HG02759 (cell line): ENCODE measurements at regions not wholly inside any gene's neighbourhood (a gene's known extent, or its start where the extent isn't known, plus 50 kb on each side); places are given as distances from the start of the nearest gene placed in this dataset.

Experiments used
- ATAC-seq: cut with Tn5 transposase; IDR thresholded peaks from one replicate; pipeline ENCODE4 v1.9.1; 2021; ENCODE audit warnings: mild to moderate bottlenecking, moderate library complexity; ENCODE audit not compliant: unreplicated experiment

- ATAC-seq, result no peak
These were observed 305.8 kb downstream of the CDH26 start for GRCh38 chr20:60263725-60264709.

GRCh38 chr20:60266177-60266823 is 308.1 kb downstream of the CDH26 start:
- no peak for ATAC-seq

- no peak for ATAC-seq
These were observed 310.3 kb downstream of the CDH26 start for GRCh38 chr20:60268491-60268890.

DNA sequence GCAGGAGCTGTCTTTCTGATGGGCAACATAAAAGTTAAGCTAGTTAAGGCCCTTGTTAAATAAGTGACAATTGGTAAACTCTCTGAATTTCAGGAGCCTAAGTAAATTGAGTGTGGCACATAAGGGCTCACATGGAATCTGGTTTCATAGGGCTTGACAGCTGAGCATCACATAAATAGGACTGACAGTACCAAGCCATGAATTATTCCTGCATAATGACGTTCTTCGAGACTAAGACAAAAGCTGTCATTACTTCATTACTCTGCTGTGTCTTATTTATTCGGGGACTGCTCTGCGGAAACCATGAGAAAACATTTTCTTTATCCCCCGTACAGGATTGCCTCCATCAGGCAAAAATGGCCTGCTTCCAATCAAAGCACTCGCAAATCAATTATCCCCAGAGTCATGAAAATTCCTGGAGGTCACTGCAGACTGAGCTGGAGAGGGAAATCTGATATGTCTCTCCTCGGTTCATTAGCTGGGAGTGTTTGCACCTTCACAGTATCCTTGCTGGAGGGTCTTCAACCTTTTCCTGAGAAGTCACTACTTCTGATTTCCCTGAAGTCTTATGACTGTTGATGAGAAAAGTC is 311.4 kb downstream of the CDH26 start:
- no peak for ATAC-seq

DNA sequence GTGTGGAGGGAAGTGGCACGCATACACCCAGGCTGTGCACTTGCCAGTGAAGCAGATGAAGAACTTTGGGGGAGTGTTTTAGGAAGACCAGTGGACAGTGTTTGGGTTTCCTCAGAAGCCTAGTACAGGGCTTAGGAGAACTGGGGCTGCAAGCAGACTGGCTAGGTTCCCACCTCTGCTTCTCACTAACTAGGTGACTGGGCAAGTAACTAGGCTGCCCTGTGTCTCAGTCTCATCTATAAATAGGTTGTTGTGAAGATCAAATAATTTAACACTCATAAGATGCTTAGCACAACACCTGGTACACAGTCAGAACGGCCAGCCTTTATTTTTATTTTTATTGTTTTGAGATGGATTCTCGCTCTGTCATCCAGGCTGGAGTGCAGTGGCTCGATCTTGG is 312.1 kb downstream of the CDH26 start:
- ATAC-seq, result no peak

- no peak for ATAC-seq
These were observed 313.4 kb downstream of the CDH26 start for GRCh38 chr20:60271597-60271996.

DNA sequence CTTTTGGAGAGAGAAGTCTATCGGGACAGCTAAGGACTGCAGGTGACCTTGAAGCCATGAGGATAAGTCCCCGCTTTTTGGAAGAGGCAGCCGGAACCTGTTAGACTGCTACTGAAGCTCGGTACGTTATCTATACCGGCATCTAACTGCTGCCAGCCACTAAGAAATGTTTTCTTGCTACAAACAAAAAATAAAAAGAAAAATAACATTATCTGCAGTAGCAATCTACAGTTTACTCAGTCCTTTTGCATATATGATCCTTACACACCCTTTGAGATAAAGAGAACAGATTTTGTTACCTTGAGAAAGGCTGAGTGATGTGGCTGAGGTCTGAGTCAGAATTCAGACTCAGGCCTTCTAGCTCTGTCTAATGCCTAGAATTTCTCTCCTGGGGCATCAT is 314.6 kb downstream of the CDH26 start:
- no peak for ATAC-seq

- no peak for ATAC-seq
These were observed 316.5 kb downstream of the CDH26 start for GRCh38 chr20:60274717-60275116.

GRCh38 chr20:60281295-60281694 is 323.1 kb downstream of the CDH26 start:
- no peak for ATAC-seq

DNA sequence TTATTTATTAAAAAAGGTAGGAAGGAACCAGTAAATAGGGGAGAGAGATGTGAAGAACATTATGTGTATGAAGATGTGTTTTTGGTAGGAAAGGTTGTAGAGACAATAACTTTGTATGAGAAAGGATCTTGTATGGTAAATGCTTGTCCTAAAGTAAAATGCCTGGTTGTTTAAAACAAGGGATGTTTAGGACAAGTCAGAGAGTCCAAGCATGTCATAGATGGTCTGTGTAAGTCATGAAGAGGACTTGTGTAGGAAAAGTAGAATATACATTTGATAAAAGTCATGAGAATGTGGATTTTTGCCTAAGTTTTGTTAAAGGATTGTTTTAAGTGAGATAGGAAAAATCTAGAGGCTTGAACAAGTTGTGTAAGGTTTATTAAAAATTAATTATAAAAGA is 325.1 kb downstream of the CDH26 start:
- no peak for ATAC-seq

GRCh38 chr20:60286764-60287163 is 328.5 kb downstream of the CDH26 start:
- no peak for ATAC-seq

DNA sequence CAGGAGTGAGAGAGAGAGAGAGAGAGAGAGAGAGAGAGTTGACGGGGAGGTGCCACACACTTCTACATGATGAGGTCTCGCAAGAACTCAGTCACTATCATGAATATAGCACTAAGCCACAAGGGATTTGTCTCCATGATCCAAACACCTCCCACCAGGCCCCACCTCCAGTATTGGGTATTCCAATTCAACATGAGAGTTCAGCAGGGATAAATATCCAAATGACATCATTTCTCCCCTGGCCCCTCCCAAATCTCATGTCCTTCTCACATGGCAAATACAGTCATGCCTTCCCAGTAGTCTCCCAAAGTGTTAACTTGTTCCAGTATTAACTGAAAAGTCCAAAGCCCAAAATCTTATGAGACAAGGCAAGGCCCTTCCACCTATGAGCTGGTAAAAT is 330.7 kb downstream of the CDH26 start:
- ATAC-seq, result no peak

GRCh38 chr20:60292001-60292520 is 333.8 kb downstream of the CDH26 start:
- ATAC-seq, result no peak

- ATAC-seq, result no peak
These were observed 336.4 kb downstream of the CDH26 start for GRCh38 chr20:60294632-60295031.

- ATAC-seq, result no peak
These were observed 337.0 kb downstream of the CDH26 start for GRCh38 chr20:60295214-60295613.

DNA sequence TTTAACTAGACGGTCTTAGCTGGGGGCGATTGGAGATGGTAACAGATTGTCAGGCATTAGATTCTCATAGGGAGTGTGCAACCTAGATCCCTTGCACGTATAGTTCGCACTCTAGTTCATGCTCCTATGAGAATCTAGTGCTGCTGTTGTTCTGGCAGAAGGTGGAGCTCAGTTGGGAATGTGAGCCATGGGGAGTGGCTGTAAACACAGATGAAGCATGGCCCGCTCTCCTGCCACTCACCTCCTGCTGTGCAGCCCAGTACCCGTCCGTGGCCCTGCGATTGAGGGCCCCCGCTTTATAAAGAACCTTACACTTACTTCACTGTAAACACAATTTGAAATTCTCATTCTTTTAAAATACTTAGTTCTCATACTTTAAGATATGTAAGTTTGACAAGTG is 339.4 kb downstream of the CDH26 start:
- no peak for ATAC-seq

GRCh38 chr20:60298647-60299046 is 340.4 kb downstream of the CDH26 start:
- ATAC-seq, result no peak

DNA sequence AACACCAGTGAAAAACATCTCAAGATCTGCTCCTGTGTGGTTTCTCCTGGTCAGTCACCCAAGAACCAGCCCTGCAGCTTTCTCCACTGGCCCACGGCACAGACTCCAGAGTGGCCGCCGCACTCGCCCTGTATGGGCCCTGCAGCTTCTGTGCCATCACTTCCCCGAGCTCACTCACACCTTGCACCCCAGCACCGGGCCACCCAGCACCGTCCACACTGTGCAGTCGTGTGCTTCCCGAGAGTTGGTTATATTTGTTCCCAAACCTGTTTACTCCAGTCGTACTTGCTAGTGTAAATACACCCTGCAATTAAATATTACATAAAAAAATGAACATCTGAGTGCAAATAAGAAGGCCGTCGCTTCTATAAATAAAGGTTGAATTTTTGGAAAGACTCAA is 341.7 kb downstream of the CDH26 start:
- no peak for ATAC-seq

GRCh38 chr20:60300374-60300773 is 342.2 kb downstream of the CDH26 start:
- no peak for ATAC-seq

DNA sequence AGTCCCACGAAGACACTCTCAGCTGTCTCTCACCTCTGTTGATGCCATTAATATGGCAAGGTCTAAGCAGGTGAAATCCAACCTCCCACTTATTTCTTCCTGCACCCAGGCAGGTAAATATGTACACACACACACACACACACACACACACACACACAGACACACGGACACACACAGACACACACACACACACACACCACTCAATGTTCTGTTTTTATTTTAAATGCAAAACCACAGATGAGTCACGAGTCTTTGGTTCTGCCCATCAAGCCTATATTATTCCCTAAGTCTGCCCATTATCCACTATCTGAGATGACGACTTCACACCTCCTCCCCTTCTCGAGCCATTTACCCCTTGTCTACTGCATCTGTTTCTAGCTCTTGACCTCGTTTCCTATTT is 344.7 kb downstream of the CDH26 start:
- no peak for ATAC-seq

- ATAC-seq, result no peak
These were observed 345.9 kb downstream of the CDH26 start for GRCh38 chr20:60304026-60304590.
